C4-2B (cell line): ENCODE measurements at regions not wholly inside any gene's neighbourhood (a gene's known extent, or its start where the extent isn't known, plus 50 kb on each side); places are given as distances from the start of the nearest gene placed in this dataset.

ENCODE experiments used
- H3K27ac ChIP-seq: fragments of 450-650 bp; 2 replicates; pipeline ENCODE4 v1.5.1; 2017
- CTCF ChIP-seq: fragments of 450-650 bp; conservative IDR thresholded peaks from 2 replicates; pipeline ENCODE4 v1.5.1; 2017; ENCODE audit warnings: mild to moderate bottlenecking
- ZFX ChIP-seq: fragments of 450-650 bp; IDR thresholded peaks from 2 replicates; pipeline ENCODE4 v1.6.1; 2017

DNA sequence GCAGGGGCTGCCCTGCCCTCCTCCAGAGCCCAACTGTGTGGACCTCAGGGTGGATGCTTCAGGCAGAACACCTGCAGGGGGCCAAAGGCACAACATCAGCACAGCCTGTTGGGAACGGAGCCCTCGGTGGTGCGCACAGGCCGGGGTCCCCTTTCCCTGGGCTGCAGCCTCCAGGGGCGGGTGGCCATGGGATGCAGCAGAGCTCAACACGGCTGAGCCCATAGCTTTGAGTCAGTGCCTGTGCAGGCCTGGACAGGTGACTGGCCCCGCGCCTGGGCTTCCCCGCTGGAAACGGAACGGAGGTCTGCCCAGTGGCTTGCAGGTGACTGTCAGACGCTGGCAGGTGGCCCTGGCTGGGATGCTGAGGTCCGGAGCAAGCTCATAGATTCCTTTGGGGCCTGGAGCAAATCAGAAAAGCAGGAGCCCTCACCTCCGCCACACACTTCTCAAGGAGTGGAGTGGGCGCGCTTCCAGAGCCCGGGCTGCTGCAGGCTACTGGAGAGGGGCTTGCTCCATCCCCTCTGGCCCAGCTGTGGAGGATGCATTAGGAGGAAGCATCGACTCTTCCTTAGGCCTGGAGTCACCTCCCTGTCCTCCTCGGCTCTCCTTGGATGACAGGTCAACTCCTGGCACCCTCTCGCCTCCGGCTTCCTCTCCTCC, 69.8 kb upstream of the RNU6ATAC start:
- TF ChIP-seq ZFX (no peak), CTCF (no peak)

DNA sequence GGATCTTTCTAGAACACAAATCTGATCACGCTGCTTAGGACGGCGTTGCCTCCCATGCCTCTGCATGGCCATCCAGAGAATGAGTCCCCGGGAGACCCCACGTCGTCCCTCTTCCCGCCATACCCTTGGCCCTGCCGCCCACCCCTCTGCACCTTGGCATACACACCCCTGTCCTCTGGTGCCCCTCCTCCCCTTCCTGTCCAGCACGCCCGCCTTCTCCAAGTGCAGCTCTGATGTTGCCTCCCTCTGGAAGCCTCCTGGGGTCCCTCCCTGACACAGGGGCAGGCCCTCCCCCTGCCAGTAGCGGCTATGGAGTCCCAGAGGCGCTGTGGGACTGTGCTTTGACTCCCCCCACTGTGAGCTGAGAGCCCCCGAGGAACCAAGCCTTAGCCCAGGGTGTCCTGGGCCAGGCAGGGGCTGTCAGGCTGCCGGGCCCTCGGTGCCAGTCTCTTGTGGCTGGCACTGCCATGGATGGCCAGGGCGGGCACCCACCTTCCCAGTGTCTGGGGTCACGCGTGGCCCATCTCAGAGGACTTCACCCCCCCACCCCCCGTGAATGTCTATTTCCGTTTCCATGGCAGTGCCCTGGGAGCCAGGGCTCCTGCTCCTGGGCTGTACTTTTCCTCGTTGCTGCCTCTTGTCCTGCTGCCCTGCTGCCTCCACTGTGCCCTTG, 70.5 kb upstream of the RNU6ATAC start:
- TF ChIP-seq ZFX, result no peak
- no peak for TF ChIP-seq CTCF
- H3K27ac ChIP-seq, result no peak overlapping the region

More for the DNA sequence above, 69.8 kb upstream of the RNU6ATAC start:
- no peak overlapping the region for H3K27ac ChIP-seq

DNA sequence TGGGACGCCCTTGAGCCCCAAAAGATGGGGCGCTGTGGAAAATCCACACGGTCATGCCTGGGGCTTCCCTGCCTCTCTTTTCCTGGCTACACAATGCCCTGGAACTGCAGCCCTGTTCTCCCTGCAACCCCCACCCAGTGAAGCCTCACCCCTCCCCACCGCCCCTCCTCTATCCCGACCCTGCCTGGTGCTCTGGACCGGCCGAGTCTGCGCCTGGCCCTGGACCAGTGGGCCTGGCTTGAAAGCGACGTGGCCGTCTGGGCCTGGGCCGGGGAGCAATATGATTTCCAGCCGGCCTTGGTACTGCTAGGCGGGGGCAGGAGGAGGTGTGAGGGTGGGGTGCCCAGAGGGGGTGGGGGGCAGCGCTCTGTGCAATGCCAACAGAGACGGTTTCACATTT, 71.0 kb upstream of the RNU6ATAC start:
- no peak overlapping the region for H3K27ac ChIP-seq
- TF ChIP-seq ZFX, result no peak
- TF ChIP-seq CTCF, result no peak

DNA sequence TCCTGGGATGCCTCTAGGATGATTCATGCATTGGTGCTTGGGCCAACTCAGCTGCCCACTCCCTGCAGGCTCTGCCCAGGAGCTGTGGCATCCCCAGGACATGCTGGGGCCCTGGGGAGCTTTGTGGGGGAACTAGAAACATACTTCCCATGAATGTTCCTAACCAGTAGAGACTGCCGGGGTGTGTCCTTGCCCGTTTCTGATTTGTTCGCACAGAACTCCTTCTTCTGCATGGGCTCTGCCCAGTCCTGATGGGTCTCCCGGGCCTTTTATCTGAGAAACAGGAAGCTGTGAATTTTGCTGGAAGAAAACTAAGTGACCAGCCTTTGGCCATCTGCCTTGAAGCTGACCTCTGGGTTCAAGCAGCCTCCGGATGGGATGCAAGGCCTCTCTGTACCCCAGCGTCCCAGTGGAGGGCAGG, 71.6 kb upstream of the RNU6ATAC start:
- no peak overlapping the region for H3K27ac ChIP-seq
- TF ChIP-seq ZFX (no peak), CTCF (no peak)

DNA sequence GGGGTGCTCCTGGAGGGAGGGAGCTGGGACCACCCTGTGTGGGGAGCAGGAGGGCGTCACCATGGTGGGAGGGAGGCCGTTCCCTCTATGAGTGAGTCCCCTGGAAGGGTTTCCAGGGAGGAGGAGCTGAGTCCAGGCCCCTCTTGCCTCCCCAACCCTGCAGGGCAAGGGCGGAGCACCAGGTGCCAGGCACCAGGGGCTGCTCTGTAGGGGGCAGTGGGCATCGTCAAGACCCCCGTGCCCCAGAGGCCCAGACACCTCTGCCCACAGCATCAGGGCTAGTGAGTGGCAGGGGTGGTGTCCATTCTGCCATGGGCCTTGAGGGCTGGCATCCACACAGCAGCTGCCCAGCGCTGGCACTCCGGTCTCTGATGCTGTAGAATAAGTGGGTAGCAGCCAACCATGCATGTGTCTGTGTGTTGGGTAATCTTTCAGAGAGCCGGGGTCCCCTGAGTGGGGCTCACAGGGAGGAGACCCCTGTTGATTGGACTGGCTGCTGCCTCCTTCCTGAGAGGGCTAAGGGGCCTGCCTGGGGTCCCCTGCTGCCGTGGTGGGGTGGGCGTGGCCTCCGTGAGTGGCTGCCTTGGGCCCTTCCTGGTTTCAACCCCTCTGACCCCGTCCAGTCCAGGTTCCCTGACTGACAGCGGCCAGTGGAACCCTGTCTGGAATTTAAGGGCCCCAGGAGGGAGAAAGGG, 72.7 kb upstream of the RNU6ATAC start:
- TF ChIP-seq ZFX, result no peak
- TF ChIP-seq CTCF, result no peak
- H3K27ac ChIP-seq, result no peak overlapping the region

- TF ChIP-seq ZFX (no peak), CTCF (no peak)
- H3K27ac ChIP-seq, result no peak overlapping the region
Observed at GRCh38 chr9:134237630-134238265, 73.4 kb upstream of the RNU6ATAC start.
